ENCODE measurements at regions not wholly inside any gene's neighbourhood (a gene's known extent, or its start where the extent isn't known, plus 50 kb on each side); places are given as distances from the start of the nearest gene placed in this dataset.

DNA sequence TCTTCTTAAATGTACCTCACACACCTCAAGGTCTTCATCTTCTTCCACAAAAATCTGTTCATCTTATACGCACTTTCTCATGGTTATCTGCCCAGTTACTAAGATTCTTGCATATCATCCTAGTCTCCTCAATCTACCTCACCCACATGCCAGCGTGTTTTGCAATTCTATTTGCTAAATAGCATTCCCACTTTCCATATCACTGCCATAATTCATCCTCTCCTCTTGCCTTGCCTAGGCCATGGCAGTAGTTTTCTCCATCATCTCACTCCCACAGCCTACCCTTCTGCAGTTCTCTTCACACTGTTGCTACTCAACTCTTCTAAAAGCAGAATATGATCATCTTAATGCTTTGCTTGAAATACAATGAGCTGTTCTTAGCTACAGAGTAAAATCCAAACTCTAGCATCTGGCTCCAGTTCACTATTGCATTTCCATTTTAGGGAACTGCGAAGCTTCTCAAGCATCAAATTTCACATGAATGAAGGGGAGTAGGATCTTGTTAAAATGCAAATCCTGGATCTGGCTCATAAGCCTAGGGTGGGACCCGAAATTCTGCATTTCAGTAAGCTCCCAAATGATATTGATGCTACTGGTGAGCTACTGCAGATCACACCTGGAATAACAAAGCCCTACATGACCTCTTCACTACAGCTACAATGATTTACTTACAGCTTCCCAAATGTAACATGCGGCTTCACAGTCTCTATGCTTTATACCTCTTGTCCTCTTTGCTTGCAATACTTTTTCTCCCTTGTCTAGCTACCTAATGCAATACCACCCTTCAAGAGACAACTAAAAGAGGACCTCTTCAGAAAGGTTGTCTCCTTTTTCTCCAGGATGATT, 293.9 kb downstream of the SATB2 start:
- TF ChIP-seq, protein P1, sequence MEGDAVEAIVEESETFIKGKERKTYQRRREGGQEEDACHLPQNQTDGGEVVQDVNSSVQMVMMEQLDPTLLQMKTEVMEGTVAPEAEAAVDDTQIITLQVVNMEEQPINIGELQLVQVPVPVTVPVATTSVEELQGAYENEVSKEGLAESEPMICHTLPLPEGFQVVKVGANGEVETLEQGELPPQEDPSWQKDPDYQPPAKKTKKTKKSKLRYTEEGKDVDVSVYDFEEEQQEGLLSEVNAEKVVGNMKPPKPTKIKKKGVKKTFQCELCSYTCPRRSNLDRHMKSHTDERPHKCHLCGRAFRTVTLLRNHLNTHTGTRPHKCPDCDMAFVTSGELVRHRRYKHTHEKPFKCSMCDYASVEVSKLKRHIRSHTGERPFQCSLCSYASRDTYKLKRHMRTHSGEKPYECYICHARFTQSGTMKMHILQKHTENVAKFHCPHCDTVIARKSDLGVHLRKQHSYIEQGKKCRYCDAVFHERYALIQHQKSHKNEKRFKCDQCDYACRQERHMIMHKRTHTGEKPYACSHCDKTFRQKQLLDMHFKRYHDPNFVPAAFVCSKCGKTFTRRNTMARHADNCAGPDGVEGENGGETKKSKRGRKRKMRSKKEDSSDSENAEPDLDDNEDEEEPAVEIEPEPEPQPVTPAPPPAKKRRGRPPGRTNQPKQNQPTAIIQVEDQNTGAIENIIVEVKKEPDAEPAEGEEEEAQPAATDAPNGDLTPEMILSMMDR (IDR thresholded peaks at IDR 0.05): no peak
- TF ChIP-seq POLR2A (IDR thresholded peaks at IDR 0.05): no peak
- H3K4me3 ChIP-seq (ENCODE audit: low read depth, poor library complexity, severe bottlenecking): no peak overlapping the region
- DNase-seq (ENCODE audit: low spot score in 2 of 2): no peak
- intact Hi-C loops (cut with DNase I; ENCODE audit: low total_unique reads): no loop called here
- 60 to 68% methylated on average over 5 of the region's 5 CpGs for WGBS, 2 donors

DNA sequence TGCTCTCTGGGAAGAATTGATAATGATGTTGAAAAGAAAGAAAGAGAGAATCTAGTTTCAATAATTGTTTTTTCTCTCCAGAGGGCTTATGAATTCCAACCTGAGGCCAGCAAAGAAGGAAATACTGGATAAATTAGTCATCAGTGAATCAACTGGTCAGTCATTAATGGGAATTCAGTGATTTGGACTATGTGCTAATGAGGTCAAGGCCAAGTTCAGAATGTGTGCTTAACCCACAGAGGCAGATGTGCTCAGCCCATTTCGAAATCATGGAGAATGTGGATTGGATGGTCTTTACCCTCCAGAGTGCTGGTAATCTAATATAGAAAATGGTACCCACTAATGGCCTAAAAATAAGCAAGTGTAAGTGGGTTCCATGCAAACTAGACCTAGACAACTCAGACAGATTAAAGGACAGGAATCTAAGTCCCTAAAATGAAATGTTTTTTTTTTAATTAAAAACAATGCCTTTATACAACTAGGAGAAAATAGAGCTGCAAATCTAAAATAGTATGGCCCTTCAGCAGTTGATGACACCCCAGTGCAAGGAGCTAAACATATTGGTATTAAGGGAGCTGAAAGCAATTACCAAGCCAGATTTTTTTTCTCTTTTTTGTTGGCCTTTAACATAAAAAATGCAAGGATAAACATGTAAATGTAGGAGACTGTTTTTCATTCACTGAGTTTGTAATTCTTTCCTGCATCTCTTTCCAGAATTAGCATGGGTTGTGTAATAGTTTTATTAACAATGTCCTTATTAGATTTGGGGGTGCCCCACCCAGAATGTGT, 296.9 kb downstream of the SATB2 start:
- intact Hi-C loops (cut with DNase I; ENCODE audit: low total_unique reads): no loop called here
- 59 to 80% methylated on average over 1 of the region's 1 CpG for WGBS, 2 donors
- TF ChIP-seq POLR2A (IDR thresholded peaks at IDR 0.05): no peak
- H3K4me3 ChIP-seq (ENCODE audit: low read depth, poor library complexity, severe bottlenecking): no peak overlapping the region
- no peak for DNase-seq (ENCODE audit: low spot score in 2 of 2)

DNA sequence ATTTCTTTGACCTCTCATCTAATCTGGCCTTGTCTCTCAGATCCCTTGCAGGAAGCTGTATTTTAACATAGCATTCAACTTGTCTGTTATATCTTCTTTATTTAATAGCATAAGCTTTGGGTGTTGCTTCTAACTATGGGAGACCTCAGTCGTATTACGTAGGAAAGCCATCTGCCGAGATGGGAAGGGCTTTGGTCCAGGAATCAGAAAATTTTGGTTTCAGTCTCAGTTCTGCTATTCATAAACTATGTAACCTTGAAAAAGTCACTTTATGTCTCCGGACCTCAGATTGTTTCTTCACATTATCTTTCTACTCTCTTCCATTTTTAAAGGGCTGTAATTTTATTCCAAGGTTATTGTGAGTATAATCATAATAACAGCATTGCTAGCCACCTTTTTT, 297.7 kb downstream of the SATB2 start:
- no peak for DNase-seq (ENCODE audit: low spot score in 2 of 2)
- WGBS, 2 donors: 76 to 81% methylated on average over 4 of the region's 4 CpGs
- no peak overlapping the region for H3K4me3 ChIP-seq (ENCODE audit: low read depth, poor library complexity, severe bottlenecking)
- intact Hi-C loops (cut with DNase I; ENCODE audit: low total_unique reads): no loop called here
- TF ChIP-seq, protein P1 (IDR thresholded peaks at IDR 0.05): no peak
- TF ChIP-seq POLR2A (IDR thresholded peaks at IDR 0.05): no peak

DNA sequence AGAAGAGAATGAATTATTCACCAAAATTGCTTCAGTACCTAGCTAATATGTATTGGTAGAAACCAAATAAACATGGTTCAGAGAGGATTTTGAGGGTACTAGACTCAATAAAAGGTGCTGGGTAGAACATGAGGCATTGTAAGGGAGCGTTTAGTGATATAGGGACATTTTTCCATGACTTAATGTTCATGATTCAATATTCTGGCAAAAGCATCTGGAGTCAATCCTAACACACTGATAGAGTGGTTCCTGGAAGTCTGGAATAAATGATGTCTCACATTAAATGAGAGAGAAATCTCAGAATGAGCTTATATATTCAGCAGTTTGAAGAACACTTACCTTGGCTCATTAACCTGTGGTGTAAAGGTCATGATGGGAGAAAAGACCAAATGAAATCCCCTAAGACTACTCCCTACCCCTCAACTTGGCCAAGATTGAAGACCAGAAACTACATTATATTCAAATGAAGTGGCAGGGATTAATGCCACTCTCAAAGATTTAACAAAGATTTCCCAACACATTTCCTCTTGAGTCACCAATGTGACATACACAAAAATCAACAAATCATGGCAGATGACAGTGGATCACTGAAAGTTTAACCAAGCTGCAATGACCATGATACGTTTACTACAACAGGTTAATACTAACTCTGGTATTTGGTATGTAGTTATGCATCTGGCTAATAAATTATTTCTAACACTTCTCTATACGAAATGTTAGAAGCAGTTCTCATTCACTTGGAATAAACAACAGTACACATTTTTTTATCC, 309.5 kb downstream of the SATB2 start:
- DNase-seq (ENCODE audit: low spot score in 2 of 2): no peak
- intact Hi-C loops (cut with DNase I; ENCODE audit: low total_unique reads): no loop called here
- H3K4me3 ChIP-seq (ENCODE audit: low read depth, poor library complexity, severe bottlenecking): no peak overlapping the region
- TF ChIP-seq, protein P1 (IDR thresholded peaks at IDR 0.05): no peak
- TF ChIP-seq POLR2A (IDR thresholded peaks at IDR 0.05): no peak
- 66 to 70% methylated on average over 3 of the region's 3 CpGs for WGBS, 2 donors

DNA sequence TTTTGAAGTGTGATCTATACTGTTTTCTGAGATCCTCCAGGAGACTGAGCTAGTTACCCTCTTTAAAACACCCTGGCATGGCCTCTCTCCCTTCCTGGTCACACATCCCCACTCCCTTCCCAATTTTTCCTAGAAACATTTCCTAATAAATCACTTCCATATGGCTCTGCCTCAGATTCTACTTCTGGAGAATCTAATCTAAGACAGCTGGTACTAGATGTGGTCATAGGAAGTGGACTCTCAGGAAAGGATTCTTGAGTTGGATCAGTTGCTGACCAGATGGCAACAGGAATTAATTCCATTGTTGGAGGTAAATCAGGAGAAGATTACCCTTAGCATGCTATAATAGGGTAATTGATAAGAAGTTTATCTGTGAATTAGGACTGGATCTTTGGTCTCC, 310.5 kb downstream of the SATB2 start:
- TF ChIP-seq, protein P1 (IDR thresholded peaks at IDR 0.05): no peak
- no peak overlapping the region for H3K4me3 ChIP-seq (ENCODE audit: low read depth, poor library complexity, severe bottlenecking)
- DNase-seq (ENCODE audit: low spot score in 2 of 2): no peak
- intact Hi-C loops (cut with DNase I; ENCODE audit: low total_unique reads): no loop called here

DNA sequence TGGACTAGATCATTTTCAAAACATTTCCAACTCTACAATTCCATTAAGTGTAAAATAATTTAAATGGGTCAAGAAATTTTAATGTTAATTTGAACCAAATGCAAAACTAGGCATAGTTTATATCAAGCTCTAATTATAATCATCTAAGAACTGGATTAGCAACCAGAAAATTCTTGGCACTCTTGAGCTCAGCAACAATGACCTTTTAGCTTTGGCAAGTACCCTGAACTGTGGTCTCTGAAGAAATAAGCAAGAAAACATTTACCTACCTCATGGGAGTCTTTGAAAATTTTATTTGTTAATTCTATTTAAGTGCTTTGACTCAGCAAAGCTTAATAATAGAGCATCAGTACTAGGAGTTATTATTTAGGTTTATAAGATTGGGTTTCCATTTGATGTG, 313.2 kb downstream of the SATB2 start:
- H3K4me3 ChIP-seq (ENCODE audit: low read depth, poor library complexity, severe bottlenecking): no peak overlapping the region
- DNase-seq (ENCODE audit: low spot score in 2 of 2): no peak
- TF ChIP-seq, protein P1 (IDR thresholded peaks at IDR 0.05): no peak
- no peak for TF ChIP-seq POLR2A (IDR thresholded peaks at IDR 0.05)
- intact Hi-C loops (cut with DNase I; ENCODE audit: low total_unique reads): no loop called here
